SHP77 treated with DMSO at 0.1 percent for 48 hours (cell line): ENCODE measurements at regions not wholly inside any gene's neighbourhood (a gene's known extent, or its start where the extent isn't known, plus 50 kb on each side); places are given as distances from the start of the nearest gene placed in this dataset.
"Not testable (repeated sequence)": the region's sequence is repeated elsewhere in the genome, so short reads cannot be mapped to it uniquely, and the experiment has no call there.

ENCODE experiments used
- DNase-seq: peaks from one replicate; lab custom pipeline; 2025; lab: John Stamatoyannopoulos, UW

DNA sequence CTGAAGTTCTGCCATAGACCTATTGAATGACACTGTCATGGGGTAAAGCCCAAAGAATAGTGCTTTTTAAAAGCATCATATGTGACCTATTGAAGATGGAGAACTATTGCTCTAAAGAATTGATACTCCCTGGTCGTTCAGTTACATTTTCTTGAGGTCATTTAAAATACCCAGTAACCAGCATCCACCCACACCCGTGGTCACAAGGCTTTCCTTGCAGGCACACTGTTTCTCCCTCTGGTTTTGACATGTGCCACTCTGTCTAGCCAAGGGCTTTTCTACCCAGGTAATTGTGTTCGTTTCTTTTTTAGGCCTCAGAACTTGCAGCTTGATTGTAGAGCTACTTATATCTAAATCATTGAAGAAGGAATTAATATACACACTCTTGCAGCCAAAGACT is 68.3 kb upstream of the LYZL2 start:
- no peak for DNase-seq

DNA sequence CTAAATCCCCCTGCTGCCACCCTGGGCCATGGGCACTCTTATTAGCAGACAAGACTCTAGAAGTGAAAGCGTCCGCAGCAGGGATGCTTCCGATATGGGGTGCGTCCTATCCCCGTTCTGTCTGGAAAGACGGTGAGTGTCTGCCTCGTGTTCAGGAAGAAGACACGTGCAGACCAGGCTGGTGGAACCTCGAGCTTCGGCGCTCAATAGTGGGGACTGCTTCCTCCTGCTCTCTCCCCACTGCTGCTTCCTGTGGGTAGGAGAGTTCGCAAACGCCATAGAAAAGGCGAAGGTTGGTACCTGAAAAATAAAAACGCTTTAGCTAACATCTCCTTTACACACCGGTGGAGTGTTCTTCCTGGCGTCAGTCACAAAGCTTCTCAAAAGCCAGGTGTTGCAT is 67.7 kb upstream of the LYZL2 start:
- not testable (repeated sequence) for DNase-seq

DNA sequence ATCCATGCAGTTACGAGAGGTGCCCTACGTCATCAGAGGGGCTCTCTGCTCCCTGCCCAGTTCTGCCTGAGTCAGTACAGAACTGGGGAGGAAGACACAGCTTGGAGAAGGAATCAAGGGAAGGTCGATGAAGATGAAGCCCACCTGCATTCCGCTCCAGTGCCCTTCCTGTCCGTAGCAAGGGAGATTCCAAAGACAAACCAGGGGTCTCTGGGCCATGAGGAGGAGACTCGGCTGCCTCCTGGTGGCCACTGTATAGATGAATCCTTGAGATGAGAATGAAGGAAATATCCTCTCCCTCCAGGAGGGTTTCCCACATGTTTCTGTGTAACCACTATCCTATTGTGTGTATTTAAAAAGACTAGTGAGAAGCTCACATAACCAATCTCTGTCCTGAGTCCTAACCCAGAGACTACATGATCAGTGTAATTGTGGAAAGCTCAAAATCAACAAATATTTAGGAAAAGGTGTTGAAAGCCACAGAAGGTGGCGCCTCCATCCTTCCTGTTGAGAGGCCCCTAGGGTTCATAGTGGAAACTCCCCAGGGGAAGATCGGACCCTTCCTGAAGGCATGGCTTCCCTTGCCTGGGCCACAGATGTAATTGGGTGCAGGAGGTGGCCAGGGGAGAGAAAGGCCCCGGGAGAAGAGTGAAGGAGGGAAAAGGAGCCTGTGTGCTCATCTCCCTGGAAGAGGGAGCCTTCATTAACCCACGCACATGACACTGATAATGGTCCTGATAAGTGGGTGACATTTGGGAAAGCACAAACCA is 67.0 kb upstream of the LYZL2 start:
- DNase-seq: not testable (repeated sequence)

DNA sequence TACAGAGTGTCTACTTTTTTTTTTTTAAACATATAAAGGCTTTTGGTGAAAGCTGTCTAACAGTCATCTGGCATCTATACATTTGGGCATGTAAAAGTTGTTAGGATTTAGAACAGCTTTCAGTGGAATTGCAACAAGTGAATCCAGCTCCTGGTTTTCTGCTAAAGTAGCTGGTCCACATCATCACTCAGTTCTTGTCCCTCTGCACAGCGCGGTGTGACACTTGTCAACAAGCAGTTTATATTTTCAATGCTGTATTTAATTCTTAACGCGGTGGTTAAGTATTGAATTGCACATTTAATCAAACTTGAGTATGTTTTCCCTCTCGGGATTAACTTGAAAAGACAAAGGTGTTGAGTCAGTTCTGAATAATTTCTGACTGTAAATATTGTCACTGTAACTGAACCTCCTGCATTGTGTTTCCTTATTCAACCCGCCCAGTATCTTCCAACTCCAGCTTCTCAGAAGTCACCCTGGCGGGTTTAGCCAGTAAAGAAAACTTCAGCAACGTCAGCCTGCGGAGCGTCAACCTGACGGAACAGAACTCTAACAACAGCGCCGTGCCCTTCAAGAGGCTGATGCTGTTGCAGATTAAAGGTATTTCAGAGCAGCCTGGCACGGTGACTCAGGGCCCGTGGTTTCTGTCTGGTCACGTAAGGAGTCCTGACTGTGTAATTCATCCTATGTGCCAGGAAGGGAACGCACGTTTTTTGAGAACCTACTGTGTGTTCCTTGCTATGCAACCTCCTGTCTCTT is 66.1 kb upstream of the LYZL2 start:
- not testable (repeated sequence) for DNase-seq

DNA sequence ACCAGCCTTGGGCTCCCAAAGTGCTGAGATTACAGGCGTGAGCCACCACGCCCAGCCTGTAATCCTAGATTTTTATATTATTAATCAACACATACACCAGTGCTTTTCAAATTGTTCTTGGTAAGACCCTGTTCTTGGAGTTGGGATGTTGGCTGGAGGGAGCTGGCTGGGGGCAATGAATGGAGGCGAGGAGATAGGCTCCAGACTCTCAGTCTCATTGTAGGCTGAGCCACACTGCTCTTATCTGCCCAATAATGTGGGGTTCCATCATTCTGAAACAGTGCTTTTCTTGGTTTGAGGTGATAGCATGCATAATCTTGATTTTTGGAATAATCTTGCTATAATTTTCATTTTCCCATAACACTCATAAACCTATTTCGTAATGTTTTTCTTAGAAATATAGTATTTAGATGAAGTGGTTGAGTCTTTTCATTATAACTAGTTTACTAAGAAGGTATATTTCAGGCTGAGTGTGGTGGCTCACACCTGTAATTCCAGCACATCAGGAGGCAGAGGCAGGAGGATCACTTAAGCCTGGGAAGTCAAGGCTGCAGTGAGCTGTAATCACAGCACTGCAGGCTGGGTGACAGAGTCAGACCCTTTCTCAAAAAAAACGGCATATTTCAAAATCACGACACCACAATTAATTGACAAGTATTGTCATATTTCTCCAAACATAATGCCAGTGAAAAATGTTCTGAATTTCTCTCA is 65.1 kb upstream of the LYZL2 start:
- DNase-seq: no peak

DNA sequence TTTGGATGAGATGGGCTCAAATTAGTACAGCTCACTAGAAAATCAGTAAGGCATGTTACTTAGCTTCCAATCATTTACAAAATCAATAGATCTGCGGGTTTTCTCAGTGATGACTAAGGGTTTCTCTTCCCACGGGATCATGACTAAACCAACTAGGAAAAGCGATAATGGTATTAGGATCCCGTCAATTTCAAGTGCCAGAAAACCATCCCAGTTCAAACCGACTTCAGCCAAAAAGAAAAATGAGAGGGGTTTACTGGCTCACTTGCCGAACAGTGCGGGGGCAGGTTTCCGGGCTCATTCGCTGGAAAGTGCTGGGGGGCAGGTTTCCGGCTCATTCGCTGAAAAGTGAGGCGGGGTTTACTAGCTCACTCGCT is 62.1 kb upstream of the LYZL2 start:
- DNase-seq: no peak

DNA sequence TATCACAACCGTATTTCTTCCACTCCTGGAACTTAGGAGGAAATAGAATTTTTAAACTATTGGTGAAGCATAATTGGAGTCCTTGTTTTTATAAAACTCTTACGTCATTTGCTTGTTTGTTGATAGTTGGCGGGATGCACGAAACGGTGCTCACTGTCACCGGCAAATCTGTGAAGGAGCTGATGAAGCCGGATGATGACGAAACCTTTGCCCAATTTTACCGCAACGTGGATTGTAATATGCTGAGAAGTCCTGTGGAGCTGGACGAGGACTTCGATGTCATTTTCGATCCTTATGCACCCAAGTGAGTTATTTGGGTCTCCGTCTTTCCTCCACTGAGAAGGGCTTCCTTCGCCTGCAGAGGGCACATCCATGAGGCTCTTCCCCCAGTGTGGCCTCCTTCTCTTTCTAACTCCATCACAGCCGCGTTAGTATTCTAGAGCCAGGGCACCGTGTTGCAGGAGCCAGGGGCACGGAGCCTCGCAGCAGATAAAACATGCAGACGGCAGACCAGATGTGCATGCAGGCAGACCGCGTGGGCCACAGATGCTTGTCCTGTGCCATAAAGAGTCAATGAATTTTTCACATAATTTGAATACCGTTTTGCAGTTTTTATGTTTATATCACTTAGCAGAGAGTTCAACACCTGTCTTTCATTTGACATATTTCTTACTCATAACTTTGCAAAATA is 61.5 kb upstream of the LYZL2 start:
- not testable (repeated sequence) for DNase-seq

DNA sequence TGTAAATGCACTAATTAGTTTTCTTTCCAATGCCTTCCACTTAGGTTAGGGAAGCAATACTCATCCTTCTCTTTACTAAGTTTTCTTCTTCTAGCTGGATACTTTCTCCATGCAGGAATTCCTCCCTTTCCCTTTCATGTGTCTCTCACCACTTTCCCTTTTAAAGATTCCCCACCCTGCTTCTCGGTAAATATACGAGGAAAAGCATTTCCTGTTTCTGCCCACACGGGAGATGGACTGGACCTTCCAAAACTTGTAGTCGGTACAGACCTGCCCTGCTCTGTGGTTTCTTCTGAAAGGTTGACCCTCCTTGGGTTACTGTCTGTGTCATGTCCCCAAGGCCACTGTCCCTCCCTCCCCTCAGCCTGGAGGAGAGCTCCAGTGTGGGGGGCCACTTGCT is 58.9 kb upstream of the LYZL2 start:
- no peak for DNase-seq

DNA sequence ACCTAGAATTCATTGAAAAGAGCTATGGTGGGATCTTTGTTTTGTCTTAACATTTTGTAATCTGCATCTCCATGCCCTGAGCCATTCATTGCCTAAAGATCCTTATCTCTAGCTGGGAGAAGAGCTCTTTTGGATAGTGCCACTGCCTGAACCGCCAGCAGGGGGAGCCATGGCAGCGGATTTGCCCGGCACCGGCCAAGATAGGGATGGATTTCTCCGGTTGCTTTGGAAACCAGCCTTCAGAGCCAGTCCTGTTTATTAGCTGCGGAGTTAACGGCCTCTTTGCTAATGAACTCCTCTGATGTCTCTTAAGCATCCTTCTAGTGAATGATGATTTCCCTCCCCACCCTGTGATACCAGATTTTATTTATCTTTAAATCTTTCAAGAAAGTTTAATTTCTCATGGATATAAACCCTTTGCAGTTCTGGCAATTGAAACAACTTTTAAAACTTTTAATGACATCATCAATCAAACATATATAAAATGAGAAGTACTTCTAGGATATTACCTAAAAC is 58.2 kb upstream of the LYZL2 start:
- DNase-seq: peak; percentile 22

DNA sequence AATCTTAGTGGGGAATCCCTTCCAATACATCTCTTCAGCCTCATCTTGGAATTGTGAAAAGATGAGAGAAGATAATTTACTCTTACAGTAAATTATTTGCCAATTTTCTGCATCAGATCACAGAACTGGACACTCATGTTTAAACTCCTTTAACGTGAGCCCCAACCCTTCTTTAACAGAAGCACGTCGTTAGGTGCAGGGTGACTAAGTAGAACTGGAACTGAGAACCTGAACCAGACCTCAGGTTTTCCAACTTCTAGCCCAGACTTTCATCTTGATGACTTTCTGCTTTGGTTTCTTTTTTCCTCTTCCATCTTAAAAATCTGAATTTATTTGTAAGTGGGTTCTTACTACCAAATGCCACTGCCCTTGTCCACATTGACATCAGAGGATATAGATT is 57.2 kb upstream of the LYZL2 start:
- no peak for DNase-seq

DNA sequence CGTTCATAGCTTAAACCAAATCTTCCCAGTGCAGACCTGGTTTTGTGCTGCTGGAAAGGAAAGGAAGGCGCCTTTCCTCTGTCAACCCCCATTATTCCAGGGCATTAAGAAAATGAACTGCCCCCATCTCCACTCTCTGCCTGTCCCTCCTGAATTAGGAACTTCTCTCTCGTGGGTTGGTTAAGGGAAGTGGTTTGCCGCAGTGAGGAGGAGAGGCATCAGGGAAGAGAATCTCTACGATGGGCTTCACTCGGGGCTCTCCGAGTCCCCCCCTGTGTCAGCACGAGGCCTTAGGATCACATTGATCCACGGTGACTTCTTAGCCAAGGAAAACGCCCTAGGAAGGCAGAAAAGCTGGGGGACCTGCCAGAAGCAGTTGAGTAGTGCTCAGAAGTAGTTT is 53.9 kb upstream of the LYZL2 start:
- no peak for DNase-seq

DNA sequence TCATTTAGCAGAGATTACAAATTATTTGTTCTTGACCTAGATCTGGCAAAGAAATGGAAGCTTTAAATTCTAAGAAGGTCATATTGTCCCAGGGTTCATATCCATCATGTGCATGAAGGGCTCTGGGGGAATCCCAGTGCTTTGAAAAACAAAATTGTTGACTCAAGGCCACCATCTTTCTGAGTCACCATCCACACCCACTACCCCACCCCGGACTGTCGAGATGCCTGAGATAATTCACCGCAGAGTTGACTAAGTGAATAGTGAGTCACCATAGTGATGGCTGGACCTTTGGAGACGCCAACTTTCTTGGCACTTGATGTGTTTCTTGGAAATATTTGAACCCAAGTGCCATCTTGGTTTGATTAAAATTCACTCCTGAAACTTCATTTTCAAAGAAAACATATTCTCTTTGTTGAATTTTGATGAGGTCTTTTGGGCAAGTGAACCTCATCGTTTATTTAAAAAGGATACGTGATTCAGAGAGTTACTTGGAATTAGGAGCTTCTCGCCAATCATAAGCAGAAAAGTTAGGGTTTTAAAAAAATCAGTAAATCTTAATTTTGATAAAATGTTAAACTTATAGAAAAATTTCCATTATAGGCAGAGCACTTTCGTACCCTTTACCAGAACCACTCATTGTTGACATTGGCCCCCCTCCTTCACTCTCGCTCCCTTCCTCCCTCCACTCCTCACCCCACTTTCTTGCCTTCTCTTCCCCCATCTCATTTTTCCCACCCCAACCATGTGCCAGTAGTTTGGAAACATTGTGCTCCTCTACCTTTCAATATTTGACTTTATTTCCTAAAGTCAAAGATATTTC is 53.0 kb upstream of the LYZL2 start:
- DNase-seq: not testable (repeated sequence)

DNA sequence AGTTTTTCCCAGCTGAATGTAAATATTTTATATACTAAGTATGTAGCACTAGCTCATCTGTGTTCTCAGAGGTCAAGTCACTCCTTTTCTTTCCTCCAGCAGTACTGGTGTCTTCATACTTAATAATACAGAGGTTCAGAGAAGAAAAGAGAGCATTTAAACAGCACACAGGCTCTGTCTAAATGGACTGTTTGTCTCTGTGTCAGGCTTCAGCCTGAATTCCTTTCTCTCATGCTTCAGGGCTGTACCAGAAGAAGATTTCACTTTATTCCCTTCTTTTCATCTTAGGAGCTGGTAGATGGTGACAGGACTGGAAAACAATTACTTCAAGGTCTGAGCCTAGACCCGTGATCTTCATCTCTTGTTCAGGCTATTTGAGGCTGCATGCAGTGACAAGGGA is 51.4 kb upstream of the LYZL2 start:
- DNase-seq: no peak
